HG03064 (cell line): ENCODE measurements at regions not wholly inside any gene's neighbourhood (a gene's known extent, or its start where the extent isn't known, plus 50 kb on each side); places are given as distances from the start of the nearest gene placed in this dataset.

ENCODE experiments used
- ATAC-seq: cut with Tn5 transposase; IDR thresholded peaks from one replicate; pipeline ENCODE4 v1.9.1; 2021; ENCODE audit warnings: low read depth; ENCODE audit not compliant: unreplicated experiment

DNA sequence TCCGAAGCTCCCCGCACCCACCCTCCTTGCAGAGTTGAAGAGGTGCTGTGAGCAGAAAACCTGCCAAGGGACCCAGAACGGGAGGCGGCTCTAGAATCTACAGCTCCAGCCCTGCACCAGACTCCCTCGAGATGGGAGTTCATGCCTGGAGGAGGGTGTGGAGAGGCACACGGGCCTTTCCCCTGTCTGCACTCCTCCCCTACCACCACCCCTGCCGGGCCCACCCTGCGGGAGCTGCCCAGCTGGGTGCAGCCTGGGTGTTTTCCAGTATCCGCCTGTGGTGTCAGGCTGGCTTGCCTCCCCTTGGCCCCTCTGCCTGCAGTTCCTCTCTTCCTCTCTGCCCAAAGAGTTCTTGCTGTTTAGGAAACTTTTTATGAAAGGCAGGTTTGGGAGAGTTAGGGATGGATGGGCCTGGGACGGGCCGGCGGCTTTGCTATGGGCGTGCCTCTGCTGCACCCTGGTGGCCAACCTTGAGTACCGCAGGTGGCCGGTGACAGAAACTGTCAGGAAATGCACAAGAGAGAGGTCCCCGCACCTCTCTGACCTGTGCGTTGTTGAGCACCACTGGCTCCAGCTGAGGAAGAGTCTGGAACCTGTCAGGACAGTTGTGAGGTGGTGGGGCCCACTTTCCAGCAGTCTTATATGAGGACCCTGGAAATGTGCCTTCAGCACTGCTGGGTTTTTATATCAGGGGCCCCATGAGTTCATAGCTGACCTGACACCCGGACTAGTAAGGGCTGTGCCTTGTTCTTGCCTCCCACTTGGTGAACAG is 354.1 kb downstream of the SEC14L1 start:
- ATAC-seq = no peak

GRCh38 chr17:77495575-77495974 is 354.8 kb downstream of the SEC14L1 start:
- no peak for ATAC-seq

GRCh38 chr17:77496401-77496801 is 355.6 kb downstream of the SEC14L1 start:
- ATAC-seq = no peak

GRCh38 chr17:77496831-77497577 is 356.2 kb downstream of the SEC14L1 start:
- ATAC-seq = no peak

DNA sequence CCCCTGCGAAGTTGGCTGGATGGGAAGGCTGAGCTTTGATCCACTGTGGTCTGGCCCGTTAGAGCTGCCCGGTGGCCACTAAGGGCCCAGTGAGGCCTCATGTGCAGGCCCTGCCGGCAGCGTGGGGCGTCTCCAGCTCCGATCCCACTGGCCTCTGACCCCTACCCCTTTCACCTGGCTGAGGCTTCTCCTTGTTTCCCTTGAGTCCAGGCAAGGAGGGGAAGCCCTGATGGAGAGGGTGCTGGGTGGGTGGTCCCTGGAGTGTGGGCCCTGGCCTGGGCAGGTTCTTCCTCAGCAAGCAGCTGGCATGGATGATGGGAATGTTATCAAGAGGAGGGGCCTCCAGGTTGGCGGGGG is 356.8 kb downstream of the SEC14L1 start:
- ATAC-seq = no peak

DNA sequence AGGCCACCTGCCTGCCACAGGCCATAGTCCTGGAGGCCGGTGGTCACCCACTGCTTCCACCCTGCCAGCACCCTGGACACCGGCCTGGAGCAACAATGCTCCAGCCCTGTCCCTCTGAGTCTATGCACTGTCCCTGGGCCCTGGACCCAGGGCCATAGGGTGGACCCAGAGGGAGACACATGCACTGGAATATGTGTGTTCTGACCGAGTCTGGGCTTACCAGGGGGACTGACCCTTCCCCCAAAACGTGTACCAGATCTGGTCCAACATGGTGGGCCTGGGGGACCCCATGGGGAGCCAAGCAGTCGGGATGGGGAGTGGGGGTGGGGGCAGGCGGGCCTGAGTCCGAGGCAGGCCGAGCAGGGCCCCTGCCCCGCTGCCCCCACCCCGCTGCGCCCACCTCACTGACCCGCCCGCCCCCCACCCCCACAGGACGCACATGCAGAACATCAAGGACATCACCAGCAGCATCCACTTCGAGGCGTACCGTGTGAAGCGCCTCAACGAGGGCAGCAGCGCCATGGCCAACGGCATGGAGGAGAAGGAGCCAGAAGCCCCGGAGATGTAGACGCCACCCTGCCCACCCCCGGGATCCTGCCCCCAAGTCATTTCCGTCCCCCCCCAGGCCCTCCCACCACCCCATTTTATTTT is 357.4 kb downstream of the SEC14L1 start:
- no peak for ATAC-seq

- no peak for ATAC-seq
Observed at GRCh38 chr17:77498791-77499698, 358.3 kb downstream of the SEC14L1 start.

DNA sequence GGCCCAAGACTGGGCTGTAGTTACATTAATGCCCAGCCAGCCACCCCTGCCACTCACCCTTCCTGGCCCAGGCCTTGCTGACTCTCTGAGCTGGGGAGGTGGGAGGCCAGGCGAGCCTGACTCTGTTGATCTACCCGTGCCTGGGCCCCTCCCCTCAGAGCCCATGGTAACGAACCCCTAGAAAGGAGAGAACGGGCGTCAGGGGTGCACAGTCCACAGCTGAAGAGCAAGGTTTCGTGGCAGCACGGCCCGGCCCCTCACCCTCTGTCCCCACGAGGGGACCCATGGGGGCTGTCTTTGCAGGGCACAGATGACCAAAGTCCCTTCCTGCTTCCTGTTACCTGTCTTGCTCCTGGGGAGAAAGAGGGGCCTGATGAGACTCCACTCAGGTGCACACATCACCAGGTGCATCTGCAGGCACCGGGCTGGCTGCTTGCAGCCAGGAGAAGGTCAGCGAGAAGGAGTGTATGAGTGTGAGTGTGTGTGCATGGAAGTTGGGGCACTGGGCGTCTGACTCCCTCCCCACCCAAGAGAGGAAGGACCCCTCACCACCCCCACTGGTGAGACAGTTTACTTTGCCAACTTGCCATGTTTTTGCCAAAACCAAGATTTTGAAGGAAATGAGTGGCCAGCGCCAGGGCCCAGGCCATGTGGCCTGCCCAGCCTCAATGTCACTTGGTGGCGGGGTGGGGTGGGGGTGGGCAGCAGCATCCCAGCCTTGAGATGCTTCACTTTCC is 359.1 kb downstream of the SEC14L1 start:
- no peak for ATAC-seq

DNA sequence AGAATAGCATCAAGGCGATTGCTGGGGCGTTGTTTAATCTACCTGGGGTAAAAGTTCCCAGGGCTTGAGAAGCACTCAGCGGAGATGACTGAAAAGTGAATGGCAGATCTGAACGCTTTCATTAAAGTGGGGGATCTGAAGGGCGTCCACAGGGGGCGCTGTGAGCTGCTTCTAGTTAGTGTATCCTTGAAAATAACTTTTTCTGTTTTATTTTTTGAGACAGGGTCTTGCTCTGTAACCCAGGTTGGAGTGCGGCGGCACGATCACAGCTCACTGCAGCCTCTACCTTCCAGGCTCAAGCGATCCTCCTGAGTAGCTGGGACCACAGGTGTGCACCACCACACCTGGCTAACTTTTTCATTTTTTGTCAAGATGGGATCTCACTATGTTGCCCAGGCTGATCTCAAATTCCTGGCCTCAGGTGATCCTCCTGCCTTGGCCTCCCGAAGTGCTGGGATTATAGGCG is 360.4 kb downstream of the SEC14L1 start:
- ATAC-seq = no peak

DNA sequence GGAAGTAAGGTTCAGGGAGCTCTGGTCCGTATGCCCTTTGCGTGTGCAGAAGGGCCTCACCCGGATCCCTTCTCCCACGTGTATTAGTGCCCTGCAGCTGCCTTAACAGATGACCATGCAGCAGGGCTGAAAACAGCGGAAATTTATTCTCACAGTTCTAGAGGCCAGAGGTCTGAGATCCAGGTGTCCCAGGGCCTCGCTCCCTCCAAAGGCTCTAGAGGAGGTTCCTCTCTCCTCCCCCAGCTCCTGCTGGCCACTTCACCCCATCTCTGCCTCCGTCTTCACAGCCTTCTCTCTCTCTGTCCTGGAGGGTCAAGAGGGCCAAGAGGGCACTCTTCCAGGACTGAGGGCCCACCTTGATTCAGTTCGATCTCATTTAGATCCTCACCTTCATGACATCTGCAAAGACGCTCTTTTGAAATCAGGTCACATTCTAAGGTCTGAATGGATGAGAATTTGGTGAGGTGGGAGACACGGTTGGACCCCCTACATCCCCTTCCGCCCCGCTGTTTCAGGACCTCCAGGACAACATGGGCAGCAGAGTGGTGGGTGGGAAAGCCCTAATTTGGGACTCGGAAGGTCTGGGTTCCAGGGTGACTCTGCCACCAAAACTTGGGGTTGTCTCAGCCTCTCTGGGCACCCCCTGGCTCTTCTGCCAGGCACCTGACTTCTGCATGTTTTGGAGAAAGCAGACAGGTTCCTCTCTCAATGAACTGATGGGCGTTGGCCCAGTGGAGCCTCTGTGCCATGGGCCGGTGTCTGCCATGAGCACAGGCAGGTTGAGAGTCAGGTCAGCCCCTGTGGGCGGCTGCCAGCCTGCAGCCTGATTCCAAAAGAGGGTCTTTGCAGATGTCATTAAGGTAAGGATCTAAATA is 361.2 kb downstream of the SEC14L1 start:
- ATAC-seq = no peak

GRCh38 chr17:77502626-77503292 is 362.0 kb downstream of the SEC14L1 start:
- no peak for ATAC-seq

DNA sequence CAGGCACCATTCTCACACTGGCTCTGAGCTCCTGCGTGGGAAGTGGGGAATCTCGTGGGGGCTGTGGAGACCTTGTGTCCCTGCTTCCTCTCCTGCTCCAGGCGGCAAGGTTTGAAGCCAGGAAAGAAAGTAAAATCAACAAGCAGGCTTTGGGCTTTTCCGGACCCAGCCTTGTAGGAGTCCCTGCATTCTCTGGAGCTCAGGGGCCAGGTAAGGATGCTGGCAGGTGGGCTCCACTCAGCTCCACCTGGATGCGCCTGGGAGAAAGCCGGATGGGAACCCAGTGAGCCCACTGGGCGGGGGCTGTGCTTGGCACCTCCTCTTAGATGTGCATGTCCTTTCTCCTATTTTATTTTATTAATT is 362.5 kb downstream of the SEC14L1 start:
- no peak for ATAC-seq

- ATAC-seq = no peak
Observed at GRCh38 chr17:77503916-77504651, 363.3 kb downstream of the SEC14L1 start.

GRCh38 chr17:77504652-77505155 is 363.9 kb downstream of the SEC14L1 start:
- ATAC-seq = no peak

DNA sequence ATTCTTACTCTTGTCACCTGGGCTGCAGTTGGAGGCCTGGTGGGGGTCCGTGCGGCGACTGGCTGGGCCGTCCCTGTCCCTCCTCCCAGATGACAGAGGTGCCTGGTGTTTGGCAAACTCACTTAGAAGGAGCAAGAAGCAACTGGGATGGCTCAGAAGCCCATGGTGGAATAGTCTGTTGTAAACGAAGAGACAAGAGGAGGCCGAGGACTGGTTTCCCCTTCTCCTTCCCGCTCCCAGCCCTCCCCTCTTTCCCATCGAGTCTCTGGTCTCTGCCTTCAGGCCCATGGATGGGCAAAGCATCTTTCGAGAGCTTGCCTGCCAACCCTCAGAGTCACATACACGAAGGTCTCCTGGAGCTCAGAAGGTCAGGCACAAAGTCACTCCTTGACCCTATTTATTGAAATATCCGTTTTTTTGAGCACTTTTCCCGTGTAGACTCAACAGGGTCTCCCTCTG is 364.4 kb downstream of the SEC14L1 start:
- no peak for ATAC-seq

GRCh38 chr17:77506371-77506991 is 365.7 kb downstream of the SEC14L1 start:
- no peak for ATAC-seq
